ENCODE measurements at regions not wholly inside any gene's neighbourhood (a gene's known extent, or its start where the extent isn't known, plus 50 kb on each side); places are given as distances from the start of the nearest gene placed in this dataset.

DNA sequence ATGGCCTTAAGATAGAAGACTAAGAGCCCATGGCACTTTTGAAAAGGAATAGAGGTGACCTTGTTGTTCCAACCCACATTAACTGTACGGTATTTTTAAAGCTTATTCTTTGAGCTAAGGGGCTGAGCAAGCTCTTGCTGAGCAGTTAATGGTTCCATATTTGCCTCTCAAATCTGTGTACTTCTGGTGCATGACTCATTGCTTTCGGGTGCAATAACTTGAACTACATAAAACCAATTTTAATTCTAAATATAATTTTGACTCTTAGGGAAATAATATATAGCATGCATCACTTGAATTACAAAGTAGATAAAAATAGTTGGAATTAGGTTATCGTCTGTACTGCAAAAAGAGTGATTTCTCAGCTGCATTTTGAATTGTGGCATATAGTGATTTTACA is 348.1 kb upstream of the CITED2 start:
- H3K27me3 ChIP-seq (ENCODE audit: insufficient read depth, low read length), result no peaks in the 10 kb centered on the region
- no peak for DNase-seq (ENCODE audit: insufficient read length, low spot score, missing footprints)
- TF ChIP-seq, protein P1, sequence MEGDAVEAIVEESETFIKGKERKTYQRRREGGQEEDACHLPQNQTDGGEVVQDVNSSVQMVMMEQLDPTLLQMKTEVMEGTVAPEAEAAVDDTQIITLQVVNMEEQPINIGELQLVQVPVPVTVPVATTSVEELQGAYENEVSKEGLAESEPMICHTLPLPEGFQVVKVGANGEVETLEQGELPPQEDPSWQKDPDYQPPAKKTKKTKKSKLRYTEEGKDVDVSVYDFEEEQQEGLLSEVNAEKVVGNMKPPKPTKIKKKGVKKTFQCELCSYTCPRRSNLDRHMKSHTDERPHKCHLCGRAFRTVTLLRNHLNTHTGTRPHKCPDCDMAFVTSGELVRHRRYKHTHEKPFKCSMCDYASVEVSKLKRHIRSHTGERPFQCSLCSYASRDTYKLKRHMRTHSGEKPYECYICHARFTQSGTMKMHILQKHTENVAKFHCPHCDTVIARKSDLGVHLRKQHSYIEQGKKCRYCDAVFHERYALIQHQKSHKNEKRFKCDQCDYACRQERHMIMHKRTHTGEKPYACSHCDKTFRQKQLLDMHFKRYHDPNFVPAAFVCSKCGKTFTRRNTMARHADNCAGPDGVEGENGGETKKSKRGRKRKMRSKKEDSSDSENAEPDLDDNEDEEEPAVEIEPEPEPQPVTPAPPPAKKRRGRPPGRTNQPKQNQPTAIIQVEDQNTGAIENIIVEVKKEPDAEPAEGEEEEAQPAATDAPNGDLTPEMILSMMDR (IDR thresholded peaks at IDR 0.05; ENCODE audit: extremely low read depth, low read depth, low read length), result no peak

DNA sequence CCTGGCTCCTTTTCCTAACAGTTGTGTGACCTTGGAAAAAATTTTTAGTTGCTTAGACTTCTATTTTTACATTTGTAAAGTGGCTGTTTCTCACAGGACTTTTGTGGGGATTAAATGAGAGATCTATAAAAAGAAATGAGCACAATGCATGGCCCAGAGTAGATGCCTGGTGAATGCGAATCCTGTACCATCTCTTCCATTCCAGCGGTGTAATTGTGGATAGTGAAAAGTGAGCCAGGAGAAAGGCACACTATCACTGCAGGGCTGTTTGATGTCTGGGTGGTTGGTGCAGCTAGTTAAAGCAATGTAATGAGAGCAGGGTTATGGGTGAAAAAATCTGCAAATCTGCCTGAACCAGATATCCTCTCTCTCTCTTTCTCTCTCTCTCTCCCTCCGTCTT is 347.5 kb upstream of the CITED2 start:
- no peak overlapping the region for H3K4me3 ChIP-seq (ENCODE audit: insufficient read depth, low read length)
- TF ChIP-seq, protein P1 (IDR thresholded peaks at IDR 0.05; ENCODE audit: extremely low read depth, low read depth, low read length), result no peak
- H2AFZ ChIP-seq (ENCODE audit: low read length), result no peak overlapping the region
- no peaks in the 10 kb centered on the region for H3K79me2 ChIP-seq (ENCODE audit: insufficient read depth, low read length)
- H3K4me2 ChIP-seq (ENCODE audit: insufficient read depth, low read length), result no peak overlapping the region
- H3K4me1 ChIP-seq (ENCODE audit: insufficient read depth, low read length), result no peaks in the 10 kb centered on the region
- no peak overlapping the region for H3K27ac ChIP-seq (ENCODE audit: low read depth, low read length)
- no peaks in the 10 kb centered on the region for H3K36me3 ChIP-seq (ENCODE audit: insufficient read depth, low read length)
- no peak for DNase-seq (ENCODE audit: insufficient read length, low spot score, missing footprints)
- no peaks in the 10 kb centered on the region for H4K20me1 ChIP-seq (ENCODE audit: insufficient read depth, low read length)
- H3K9me3 ChIP-seq (ENCODE audit: low read depth, low read length), result no peaks in the 10 kb centered on the region
- H3K27me3 ChIP-seq (ENCODE audit: insufficient read depth, low read length), result no peaks in the 10 kb centered on the region

More for the DNA sequence above, 348.1 kb upstream of the CITED2 start:
- Histone ChIP-seq H4K20me1 (ENCODE audit: insufficient read depth, low read length) (no peaks in the 10 kb centered on the region), H3K79me2 (ENCODE audit: insufficient read depth, low read length) (no peaks in the 10 kb centered on the region), H3K9me3 (ENCODE audit: low read depth, low read length) (no peaks in the 10 kb centered on the region), H3K27ac (ENCODE audit: low read depth, low read length) (no peak overlapping the region), H3K36me3 (ENCODE audit: insufficient read depth, low read length) (no peaks in the 10 kb centered on the region), H3K4me3 (ENCODE audit: insufficient read depth, low read length) (no peak overlapping the region), H2AFZ (ENCODE audit: low read length) (peak overlapping the region; percentile 7), H3K4me2 (ENCODE audit: insufficient read depth, low read length) (no peak overlapping the region), H3K4me1 (ENCODE audit: insufficient read depth, low read length) (no peaks in the 10 kb centered on the region)

DNA sequence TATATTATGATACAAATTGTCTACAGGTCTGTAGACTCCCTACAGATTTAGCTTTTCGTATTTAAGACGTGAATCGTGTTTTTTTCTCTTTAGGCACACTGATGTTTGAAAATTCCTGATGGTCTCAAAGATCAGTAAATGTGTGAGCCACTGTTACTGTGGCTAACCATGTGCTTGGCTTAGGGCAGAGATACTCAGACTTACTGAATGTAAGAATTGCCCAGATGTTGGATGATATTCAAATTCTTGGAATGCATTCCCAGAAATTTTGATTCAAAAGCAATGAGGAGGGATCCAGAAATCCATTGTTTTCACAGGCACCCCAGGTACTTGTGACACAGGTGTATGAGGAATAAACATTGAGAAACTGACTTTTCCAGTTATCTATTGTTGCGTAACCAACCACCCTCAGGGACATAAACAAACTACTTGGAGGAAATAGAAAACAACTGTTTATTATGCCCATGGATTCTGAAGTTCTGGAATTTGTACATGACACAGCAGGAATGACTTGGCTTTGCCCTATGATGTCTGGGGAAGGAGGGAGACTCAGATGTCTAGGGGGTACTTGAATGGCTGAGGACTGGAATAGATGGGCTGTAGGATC is 339.6 kb upstream of the CITED2 start:
- Histone ChIP-seq H3K79me2 (ENCODE audit: insufficient read depth, low read length) (no peaks in the 10 kb centered on the region), H3K4me1 (ENCODE audit: insufficient read depth, low read length) (peaks cover 22% of the 10 kb centered on the region), H3K36me3 (ENCODE audit: insufficient read depth, low read length) (no peaks in the 10 kb centered on the region), H3K4me2 (ENCODE audit: insufficient read depth, low read length) (no peak overlapping the region), H3K27ac (ENCODE audit: low read depth, low read length) (no peak overlapping the region), H3K27me3 (ENCODE audit: insufficient read depth, low read length) (no peaks in the 10 kb centered on the region), H2AFZ (ENCODE audit: low read length) (no peak overlapping the region), H3K9me3 (ENCODE audit: low read depth, low read length) (no peaks in the 10 kb centered on the region), H3K4me3 (ENCODE audit: insufficient read depth, low read length) (no peak overlapping the region), H4K20me1 (ENCODE audit: insufficient read depth, low read length) (no peaks in the 10 kb centered on the region)
- no peak for DNase-seq (ENCODE audit: insufficient read length, low spot score, missing footprints)
- TF ChIP-seq, protein P1 (IDR thresholded peaks at IDR 0.05; ENCODE audit: extremely low read depth, low read depth, low read length), result no peak

DNA sequence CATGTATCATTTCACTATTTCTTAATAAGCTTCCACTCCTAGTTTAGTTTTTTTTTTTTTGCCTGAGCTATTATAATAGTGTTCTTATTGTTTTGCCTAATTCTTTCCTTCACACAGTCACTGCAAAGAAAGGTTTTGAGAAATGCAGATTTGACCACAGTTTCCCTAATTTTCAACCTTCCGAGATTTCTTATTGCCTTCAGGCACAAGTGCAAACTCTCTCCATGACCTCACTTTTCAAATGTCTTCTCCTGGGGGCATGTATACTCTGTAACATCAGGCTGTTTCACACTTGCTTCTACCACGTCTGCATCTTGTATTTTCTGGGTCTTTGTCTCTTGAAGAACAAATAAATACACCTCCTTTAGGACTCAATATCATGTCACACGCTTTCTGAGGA is 339.0 kb upstream of the CITED2 start:
- Histone ChIP-seq H3K4me2 (ENCODE audit: insufficient read depth, low read length) (no peak overlapping the region), H3K36me3 (ENCODE audit: insufficient read depth, low read length) (no peaks in the 10 kb centered on the region), H4K20me1 (ENCODE audit: insufficient read depth, low read length) (no peaks in the 10 kb centered on the region), H2AFZ (ENCODE audit: low read length) (no peak overlapping the region), H3K27me3 (ENCODE audit: insufficient read depth, low read length) (no peaks in the 10 kb centered on the region), H3K79me2 (ENCODE audit: insufficient read depth, low read length) (no peaks in the 10 kb centered on the region), H3K9me3 (ENCODE audit: low read depth, low read length) (no peaks in the 10 kb centered on the region), H3K4me3 (ENCODE audit: insufficient read depth, low read length) (no peak overlapping the region), H3K27ac (ENCODE audit: low read depth, low read length) (no peak overlapping the region), H3K4me1 (ENCODE audit: insufficient read depth, low read length) (peaks cover 28% of the 10 kb centered on the region)
- no peak for DNase-seq (ENCODE audit: insufficient read length, low spot score, missing footprints)
- TF ChIP-seq, protein P1 (IDR thresholded peaks at IDR 0.05; ENCODE audit: extremely low read depth, low read depth, low read length), result no peak
